ENCODE measurements at regions not wholly inside any gene's neighbourhood (a gene's known extent, or its start where the extent isn't known, plus 50 kb on each side); places are given as distances from the start of the nearest gene placed in this dataset.

DNA sequence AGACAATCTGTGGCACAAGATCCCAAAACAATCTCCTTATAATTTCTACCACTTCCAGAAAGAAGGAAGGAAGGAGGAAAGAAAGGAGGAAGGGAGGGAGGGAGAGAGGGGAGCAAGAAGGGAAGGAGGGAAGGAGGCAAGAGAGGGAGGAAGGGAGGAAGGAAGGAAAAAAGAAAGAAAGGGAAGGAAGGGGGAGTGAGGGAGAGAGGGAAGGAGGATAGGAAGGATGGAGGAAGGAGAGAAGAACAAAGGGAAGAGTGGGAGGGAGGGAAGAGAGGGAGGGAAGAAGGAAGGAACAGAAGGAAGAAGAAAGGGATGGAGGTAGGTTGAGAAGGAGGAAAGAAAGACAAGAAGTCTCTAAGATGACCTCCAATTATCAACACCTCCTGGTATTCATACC, 185.5 kb upstream of the NFE2L3 start:
- no peak for DNase-seq

DNA sequence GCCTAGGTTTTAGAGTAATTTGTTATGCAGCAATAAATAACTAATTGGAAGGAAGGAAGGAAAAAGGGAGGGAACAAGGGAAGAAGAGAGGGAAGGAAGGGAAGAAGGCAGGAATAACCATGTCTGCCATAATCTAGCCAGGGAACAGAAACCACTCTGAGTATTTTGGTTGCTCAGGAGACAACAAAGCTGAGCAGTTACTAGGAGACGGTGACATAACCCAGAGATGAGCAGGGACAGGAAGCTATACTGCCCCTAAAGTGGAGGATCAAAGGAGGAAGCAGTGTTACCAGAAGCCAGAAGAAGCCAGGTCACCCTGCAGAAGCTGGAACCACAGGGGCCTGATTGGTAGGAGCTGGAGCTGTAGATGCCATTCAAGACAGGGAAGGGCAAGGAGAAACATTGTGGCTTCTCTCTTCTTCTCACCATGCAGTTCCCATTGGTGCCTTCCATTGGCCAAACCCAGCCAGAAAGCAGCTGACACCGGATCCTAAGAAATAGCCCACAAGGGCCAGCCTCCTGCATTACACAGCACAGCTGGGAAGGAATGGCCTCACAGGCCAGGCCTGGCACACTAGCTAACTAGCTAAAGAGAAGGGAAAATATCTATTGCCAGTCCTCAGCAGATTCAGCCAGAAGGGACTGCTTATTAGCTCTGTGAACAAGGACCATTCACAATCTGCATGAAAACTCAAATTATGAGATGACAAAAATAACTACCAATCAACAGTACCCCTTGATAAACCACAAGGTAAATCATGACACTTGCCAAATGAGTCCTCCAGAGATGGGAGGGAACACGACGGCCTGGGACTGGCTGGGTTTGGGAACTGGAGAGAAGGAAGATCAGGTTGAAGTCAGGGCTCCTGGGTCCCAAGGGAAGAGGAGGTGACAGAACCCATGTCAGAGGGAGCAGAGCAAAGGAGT, 184.5 kb upstream of the NFE2L3 start:
- DNase-seq: no peak

DNA sequence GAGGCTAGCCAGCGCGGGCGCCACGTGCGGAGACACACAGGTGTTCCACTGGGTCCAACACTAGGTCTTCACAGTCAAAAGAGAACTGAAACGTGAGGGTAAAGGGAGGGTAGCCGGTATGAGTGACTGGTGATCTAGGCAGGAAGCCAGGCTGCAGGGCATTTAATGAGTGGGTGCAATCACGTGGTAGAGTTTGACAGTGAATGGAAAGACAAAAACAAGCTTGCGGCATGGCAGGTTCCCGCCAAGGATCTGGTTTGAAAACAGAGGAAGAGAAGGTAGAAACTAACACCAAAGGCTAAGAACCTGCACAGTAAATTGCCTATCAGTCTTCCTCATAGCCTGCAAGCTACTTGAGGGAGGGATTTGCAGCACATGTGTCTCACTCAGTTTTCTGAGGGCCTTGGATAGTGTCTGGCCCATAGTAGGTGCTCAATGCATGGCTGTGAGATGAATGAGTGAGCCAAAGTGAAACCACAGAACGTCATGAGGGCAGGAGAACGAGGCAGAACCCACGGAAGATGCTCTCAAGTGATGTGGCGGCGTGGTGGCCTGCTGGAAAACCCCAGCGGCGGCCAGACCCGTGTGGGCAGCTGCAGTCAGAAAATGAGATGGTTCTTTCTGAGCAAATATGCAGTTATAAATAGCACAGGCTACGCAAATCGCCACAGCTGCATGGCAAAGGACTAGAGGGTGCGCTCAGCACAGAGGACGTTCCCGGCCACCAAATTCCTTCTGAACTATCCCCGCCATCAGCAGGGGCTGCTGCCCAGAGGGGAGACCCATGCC, 183.6 kb upstream of the NFE2L3 start:
- no peak for DNase-seq

DNA sequence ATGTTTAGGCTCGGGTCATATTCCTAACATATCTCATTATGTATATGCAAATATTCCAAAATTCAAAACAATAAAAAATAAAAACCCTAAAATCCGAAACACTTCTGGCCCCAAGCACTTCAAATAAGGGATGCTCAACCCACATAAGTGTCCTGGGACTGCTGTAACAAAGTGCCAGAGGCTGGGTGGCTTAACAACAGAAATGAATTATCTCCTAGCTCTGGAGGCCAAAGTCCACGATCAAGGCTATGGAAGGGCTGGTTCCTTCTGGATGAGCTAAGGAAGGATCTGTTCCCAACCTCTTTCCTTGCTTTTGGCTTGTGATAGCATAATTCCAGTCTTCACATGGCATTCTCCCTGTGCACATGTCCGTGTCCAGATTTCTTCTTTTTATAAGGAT, 181.6 kb upstream of the NFE2L3 start:
- DNase-seq: no peak

DNA sequence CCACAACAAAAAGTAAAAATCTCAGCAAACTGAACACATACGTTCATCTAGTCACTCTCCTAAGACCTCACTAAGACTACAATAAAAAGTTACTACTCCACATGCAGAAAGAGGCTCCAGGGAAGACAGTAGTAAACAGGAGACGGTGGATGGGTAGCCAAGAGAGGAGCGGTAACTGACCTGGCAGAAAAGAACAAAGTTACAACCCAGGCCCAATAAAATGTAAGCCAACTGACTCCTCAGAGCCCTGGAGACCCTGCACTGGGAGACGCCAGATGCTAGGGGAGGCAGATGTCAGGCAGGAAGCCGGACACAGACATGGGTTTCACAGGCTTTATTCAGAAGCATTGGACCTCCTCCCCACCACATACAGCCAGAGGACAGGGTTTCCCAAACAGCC, 181.1 kb upstream of the NFE2L3 start:
- no peak for DNase-seq

DNA sequence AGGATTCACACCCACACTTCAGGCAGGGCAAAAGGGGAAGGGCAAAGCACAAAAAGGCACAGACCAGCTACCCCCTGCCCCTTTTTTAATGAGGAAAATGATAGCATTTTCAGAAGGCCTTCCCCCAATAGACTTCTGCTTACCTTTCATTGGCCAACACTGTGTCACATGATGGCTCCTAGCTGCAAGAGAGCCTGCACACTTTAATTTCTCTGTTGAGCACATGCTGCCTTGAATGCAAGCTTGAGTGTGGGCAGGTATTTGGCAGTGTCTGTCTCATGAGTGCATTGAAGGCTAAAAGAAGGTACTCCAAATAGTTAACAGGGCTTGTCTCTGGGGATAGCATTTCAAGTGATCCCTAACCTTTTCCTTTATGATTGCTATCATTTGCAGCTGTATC, 175.4 kb upstream of the NFE2L3 start:
- DNase-seq: no peak

DNA sequence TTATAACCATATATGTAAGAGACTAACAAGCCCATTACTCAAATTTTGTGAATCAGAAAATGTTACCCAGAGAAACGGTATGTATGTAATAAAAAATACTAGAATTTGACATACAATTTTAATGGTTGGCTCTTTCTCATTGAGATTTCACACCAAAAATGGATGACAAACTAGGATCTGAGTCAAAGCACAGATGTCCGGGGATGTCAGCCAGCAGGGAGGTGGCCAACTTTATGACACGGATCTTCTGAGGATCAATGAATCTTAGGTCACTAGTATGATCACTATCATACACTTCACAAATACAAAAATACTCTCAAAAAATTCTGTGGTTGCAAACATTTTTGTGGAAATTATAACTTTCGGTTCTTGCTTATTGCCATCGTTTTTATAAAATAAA, 173.5 kb upstream of the NFE2L3 start:
- DNase-seq: no peak

DNA sequence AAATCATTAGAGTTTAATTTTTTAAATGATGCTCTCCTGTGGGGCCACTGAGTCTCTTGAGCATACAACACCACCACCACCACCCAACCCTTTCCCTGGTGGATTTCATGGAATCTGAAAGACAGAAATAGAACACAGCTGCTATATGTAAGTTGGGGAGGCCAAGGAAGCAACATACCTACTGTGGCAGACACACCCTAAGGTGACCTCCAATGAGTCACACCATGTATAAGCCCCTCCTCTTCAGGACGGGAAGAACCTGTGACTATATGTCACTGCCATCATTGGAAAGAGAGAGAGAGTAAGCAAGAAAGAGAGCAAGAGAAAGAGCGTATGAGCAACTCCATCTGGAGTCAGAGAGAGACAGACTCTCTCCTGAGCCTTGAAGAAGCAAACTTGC, 172.4 kb upstream of the NFE2L3 start:
- no peak for DNase-seq

DNA sequence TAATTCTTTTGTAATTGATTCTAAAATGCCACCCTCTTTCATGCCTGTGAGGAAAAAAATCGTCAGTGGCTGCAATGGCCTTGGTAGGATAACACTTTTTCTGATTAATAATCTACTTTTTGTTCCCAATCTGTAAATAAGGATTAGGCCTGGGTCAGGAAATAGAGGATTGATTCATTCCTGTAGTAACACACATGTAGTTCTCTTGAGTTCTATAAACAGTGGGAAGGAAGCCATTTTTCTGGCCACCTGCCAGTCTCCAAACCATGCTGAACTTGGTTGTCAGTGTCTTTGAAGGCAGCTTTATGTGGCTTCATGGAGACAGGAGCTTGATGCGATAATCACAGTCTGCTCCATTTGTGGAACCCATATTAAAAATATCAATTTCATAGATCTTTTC, 169.3 kb upstream of the NFE2L3 start:
- no peak for DNase-seq

DNA sequence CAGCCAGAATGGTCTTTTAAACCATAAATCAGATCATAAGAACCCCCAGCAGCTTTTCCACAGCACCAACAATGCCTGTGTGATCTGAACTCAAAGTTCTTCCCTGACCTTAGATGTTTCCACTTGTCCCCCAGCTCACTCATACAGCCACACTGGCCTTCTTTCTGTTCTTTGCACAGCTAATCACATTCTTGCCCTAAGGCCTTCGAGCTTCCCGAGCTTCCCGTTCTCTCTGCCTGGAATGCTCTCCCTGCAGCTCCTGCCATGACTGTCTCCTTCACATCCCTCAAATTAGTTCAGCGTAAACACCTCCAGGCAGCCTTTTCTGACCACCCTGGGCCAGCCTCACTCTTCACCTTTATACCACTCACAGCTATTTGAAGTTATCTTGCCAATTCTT, 166.8 kb upstream of the NFE2L3 start:
- no peak for DNase-seq

DNA sequence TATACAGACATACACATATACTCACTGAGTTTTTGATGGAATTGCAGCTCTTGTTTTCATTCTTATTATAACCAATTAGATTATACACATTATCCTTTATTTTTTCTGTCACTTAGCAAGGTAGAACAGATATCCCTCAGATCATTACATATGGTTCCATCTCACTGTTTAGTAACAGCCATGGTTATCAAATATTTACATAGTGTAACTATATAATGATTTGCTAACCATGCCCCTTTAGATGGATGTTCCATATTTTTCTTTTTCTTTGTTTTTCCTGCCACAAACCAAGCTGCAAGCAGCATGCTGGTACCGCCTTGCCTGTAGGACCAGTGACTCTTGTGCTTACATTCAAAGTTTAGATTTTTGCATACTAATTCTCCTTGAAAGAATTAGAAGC, 163.4 kb upstream of the NFE2L3 start:
- no peak for DNase-seq

DNA sequence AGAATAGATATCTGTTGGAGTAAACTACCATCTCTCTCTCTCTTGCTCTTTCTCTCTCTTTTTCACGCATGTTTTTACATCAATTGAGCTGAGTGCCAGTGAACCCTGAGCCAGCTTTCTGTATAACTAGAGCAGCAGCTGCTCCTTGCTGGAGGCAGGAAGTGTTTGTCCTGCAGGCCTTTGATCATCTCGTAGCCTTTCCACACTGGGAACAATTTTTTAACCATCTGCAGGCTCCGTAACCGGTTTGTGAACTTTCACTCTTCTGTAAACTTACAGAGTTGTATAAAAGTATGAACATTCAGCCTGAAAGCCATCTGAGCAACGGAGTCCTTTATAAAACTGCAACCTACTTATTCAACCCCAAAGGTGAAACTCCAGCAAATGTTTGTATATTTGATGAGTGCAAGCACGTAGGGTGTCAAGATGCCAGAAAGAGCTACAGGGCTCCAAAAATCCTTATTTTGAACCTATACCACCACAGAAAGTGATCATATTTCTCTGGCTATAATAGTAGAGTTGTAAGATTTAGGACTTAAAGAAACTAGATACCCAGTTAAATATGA, 162.8 kb upstream of the NFE2L3 start:
- DNase-seq: no peak

DNA sequence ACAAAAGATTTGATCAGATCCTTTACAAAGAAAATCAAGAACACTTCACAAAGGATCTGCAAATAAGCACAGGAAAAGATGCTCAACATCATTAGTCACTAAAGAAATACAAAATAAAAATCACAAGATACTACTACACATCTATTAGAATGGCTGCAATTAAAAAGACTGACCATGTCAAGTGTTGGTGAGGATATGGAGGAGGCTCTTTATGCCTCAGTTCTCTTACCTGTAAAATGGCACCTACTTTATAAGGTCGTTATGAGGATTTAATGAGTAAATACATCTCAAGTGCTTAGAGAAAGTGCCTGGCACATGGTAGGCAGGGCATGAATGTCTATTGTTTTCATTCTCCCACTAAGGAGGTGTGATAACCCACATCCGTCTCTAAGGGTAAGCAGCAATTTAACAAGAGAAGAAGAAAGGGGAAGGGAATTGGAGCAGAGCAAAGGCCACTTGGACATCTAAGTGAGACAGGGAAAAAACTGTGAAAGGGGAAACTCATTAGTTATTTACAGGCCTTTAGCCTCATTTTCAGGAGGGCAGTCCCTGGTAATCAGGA, 157.5 kb upstream of the NFE2L3 start:
- no peak for DNase-seq

DNA sequence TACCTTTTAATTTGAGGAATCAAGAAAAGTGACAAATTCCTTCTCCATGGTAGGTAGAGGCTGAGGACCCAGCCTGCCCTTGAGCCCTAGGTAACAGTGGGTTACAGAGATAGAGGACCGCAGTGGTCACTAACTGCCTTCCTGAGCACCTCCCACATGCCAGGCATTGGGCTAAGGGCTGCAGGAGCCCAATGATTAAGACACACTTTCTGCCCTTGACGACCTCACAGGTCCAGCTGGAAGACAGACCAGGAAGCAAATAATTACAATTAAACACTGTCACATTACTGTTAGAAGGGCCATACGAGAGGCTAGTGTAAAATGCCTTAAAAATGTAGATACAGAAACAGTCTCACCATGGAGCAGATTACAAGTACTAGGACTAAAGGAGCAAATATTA, 156.8 kb upstream of the NFE2L3 start:
- DNase-seq: no peak

DNA sequence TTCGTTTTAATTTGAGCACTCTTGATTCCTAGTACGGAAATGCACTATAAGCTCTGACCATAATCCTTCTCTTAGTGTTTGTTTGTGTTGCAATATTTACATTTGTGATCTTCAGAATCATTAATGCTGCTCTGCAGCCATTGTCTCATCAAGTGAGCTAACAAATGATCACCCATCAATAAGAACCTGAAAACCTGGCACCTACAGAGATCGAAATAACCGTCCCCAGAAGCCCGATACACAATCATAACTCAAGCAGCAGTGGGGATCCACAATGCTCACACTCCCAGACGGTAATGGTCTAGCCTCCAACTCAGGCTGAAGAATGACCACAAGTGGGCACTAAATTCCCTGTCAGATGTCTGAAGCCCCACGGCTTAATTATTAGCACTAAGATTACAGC, 156.0 kb upstream of the NFE2L3 start:
- DNase-seq: no peak

DNA sequence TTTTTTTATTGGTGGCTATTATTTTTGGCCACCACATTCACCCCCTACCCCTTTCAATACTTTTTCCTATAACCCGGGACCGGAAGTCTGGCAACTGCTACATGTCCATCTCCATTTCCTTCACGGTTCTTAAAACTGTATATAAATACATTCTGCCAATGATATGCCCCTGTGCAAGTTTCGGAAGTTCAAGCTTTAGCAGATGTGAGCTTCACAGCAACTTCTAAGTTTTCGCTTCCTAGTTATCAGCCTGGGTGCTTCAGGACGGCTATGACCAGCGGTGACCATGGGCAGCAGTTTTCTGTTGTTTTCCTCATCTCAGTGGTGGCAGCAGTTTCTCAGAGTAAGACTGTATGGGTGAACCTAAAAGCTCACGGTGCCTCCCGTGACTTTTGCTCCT, 153.5 kb upstream of the NFE2L3 start:
- DNase-seq: no peak

DNA sequence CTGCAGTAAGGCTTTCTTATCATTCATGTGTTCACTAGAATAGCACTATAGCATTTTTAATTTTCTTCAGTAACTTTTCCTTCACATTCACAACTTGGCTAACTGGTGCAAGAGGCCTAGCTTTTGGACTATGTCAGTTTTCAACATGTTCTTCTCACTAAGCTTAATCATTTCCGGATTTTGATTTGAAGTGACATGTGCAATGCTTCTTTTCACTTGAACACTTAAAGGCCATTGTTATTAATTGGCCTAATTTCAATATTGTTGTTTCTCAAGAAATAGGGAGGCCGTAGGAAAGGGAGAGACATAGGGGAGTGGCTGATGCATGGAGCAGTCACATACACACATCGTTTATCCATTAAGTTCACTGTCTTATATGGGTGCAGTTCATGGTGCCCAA, 151.2 kb upstream of the NFE2L3 start:
- DNase-seq: no peak

DNA sequence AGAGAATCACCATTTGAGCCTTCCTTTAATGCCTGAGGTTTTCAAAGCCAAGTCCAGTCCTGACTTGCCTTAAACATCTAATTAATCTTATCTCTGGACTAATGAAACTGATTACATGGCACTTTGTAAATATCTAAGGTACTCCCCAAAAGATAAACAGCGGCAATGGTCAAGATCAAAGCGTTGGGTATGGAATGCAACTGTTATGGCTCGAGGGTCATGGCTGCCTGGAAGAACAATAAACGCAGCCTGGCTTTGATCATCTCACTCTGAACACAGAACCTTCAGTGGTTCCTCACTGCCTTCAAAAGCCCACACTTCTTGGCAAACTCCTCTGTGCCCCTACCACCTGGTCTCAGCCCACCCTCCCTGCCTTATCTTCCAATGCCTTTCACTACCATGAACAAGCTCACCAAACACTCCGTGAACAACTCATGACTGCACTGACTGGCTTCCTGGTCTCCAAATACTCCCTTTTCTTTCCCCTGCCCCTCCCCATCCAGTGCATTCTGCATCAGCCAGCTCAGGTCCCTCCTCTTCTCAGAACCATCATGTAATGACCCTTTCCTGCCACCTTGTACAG, 150.2 kb upstream of the NFE2L3 start:
- DNase-seq: no peak

DNA sequence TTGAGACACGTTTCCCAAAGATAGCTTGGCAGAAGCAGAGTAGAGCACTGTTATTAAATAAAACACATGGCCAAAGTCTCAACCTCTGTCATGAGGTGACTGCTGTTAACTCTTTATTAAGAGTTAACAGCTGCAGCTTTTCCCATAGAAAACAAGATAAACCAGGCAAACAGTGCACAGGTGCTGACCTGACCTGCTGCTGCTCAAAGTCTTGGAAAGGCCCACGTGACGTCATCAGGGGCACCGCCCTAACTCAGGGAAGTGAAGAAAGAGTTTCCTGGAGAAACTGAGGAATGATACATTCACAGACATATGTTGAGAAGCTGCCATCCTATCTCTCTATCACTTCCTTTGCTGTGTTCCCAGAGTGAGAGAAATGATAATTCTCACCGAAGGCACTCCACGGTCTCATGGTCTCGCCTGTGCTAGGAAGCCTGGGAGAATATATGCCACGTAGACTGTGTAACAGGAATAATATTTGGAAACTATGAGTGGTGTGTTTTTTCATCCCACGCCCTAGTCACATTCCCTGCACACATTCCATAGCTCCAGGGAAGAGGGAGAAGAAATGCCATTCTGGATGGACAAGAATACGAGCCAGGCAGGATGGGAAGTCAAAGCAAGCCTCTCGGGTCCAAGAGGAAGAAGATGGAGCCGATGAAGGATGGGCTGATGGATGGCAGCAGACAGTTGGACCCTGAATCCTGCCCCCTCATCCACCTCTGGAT, 146.2 kb upstream of the NFE2L3 start:
- no peak for DNase-seq

DNA sequence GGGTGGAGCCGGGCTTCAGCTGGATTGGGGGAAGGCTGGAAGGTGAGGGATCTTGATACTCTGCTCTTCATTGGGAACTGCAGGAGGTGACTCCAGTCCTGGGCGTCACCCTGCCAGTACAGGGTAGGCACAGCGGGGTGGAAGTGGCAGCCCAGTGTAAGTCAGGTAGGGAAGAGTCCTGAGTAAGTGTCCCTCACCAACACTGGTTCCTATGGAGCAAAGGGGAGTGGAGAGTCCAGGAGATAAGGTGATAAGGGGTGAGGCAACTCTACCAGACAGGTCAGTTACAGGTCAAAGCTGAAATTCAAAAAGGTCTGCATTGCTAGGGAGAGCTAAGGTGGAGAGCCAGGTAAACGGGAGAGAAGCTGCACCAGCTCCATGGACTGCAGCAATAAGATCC, 145.6 kb upstream of the NFE2L3 start:
- DNase-seq: no peak

DNA sequence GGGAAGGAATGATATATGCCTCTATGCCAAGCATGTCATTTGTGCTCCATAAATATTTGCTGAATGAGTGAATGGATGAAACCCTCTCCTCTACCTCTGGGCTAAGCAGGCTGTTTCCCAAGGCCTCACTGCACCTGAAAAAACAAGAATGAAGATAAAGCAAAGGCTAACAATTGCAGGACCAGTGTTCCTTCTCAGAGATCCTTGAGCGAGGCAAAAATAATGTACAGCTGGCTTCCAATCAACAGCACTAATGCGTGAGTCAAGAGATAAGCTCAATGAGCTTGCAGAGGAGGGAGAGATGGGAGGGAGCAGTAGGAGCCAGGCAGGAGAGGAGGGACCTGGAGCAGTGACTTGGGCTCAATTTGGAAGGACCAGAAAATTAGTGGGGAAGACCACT, 144.5 kb upstream of the NFE2L3 start:
- no peak for DNase-seq

DNA sequence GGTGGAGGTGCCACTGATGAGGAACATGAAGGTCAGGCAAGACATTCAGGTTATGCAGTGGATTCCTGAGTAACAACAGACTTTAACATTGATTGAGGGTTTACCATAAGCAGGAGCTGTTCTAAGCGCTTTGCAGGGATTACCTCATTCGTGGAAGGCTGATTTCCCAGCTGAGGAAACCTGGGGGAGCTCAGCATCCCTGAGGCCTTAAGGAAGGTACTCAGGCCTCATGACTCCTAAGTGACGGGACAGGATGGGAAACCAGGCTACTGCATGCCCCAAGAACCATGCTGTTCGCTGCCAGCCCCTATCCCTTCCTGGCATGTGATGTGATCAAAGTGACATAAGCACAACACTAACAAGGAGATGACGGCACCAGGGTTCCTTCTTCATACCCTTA, 143.6 kb upstream of the NFE2L3 start:
- DNase-seq: no peak

All from T-helper 9 cell (primary cell).